RPMI7951 (cell line): ENCODE measurements at regions not wholly inside any gene's neighbourhood (a gene's known extent, or its start where the extent isn't known, plus 50 kb on each side); places are given as distances from the start of the nearest gene placed in this dataset.
"Not testable (repeated sequence)": the region's sequence is repeated elsewhere in the genome, so short reads cannot be mapped to it uniquely, and the experiment has no call there.

Experiments
- DNase-seq: peaks from one replicate; pipeline ENCODE4 v3.0.0-alpha.2; 2012; ENCODE audit warnings: low read depth

- DNase-seq: no peak
These were observed 276.1 kb upstream of the SPAG17 start for GRCh38 chr1:118461154-118461553.

- DNase-seq: no peak
These were observed 274.8 kb upstream of the SPAG17 start for GRCh38 chr1:118459871-118460270.

- DNase-seq: not testable (repeated sequence)
These were observed 268.8 kb upstream of the SPAG17 start for GRCh38 chr1:118453856-118454255.

GRCh38 chr1:118445156-118445555, 260.1 kb upstream of the SPAG17 start:
- DNase-seq: no peak

GRCh38 chr1:118442214-118442613, 257.2 kb upstream of the SPAG17 start:
- DNase-seq: no peak

GRCh38 chr1:118437664-118438063, 252.6 kb upstream of the SPAG17 start:
- DNase-seq: no peak

- DNase-seq: no peak
These were observed 244.8 kb upstream of the SPAG17 start for GRCh38 chr1:118429856-118430255.

- no peak for DNase-seq
These were observed 236.9 kb upstream of the SPAG17 start for GRCh38 chr1:118421868-118422350.

GRCh38 chr1:118404024-118404423, 219.0 kb upstream of the SPAG17 start:
- no peak for DNase-seq

- DNase-seq: no peak
These were observed 212.4 kb upstream of the SPAG17 start for GRCh38 chr1:118397496-118397859.

GRCh38 chr1:118396829-118397495, 211.9 kb upstream of the SPAG17 start:
- DNase-seq: no peak

GRCh38 chr1:118396279-118396678, 211.3 kb upstream of the SPAG17 start:
- no peak for DNase-seq

- no peak for DNase-seq
These were observed 210.5 kb upstream of the SPAG17 start for GRCh38 chr1:118395430-118395991.

GRCh38 chr1:118390955-118391354, 205.9 kb upstream of the SPAG17 start:
- no peak for DNase-seq

GRCh38 chr1:118388301-118388959, 203.4 kb upstream of the SPAG17 start:
- no peak for DNase-seq

- DNase-seq: no peak
These were observed 196.3 kb upstream of the SPAG17 start for GRCh38 chr1:118381197-118381869.

- DNase-seq: not testable (repeated sequence)
These were observed 192.2 kb upstream of the SPAG17 start for GRCh38 chr1:118377183-118377582.

- DNase-seq: no peak
These were observed 186.6 kb upstream of the SPAG17 start for GRCh38 chr1:118371612-118372011.

GRCh38 chr1:118370861-118371260, 185.8 kb upstream of the SPAG17 start:
- no peak for DNase-seq

- DNase-seq: no peak
These were observed 181.3 kb upstream of the SPAG17 start for GRCh38 chr1:118366286-118366685.

GRCh38 chr1:118364882-118365281, 179.9 kb upstream of the SPAG17 start:
- no peak for DNase-seq

- DNase-seq: no peak
These were observed 178.4 kb upstream of the SPAG17 start for GRCh38 chr1:118363396-118363795.

GRCh38 chr1:118360817-118361216, 175.8 kb upstream of the SPAG17 start:
- peak; percentile 11 for DNase-seq
